Karpas-422 (cell line): ENCODE measurements at regions not wholly inside any gene's neighbourhood (a gene's known extent, or its start where the extent isn't known, plus 50 kb on each side); places are given as distances from the start of the nearest gene placed in this dataset.
"Not testable (repeated sequence)": the region's sequence is repeated elsewhere in the genome, so short reads cannot be mapped to it uniquely, and the experiment has no call there.

Experiments
- DNase-seq: peaks from one replicate; pipeline ENCODE4 v3.0.0-alpha.2; 2015
- H2AFZ ChIP-seq: fragments of 200-600 bp; sonication (generic); 2 replicates; pipeline ENCODE4 v1.6.1; 2014; ENCODE audit warnings: antibody characterized with exemption, low read length, mixed read lengths
- H3K27ac ChIP-seq: fragments of 200-600 bp; sonication (generic); 2 replicates; pipeline ENCODE4 v1.5.1; 2014; ENCODE audit warnings: mild to moderate bottlenecking, low read length, moderate library complexity
- H3K27me3 ChIP-seq: fragments of 200-600 bp; sonication (generic); 2 replicates; pipeline ENCODE4 v1.6.1; 2014; ENCODE audit warnings: low read length, mixed read lengths
- H3K36me3 ChIP-seq: fragments of 200-600 bp; sonication (generic); 2 replicates; pipeline ENCODE4 v1.6.1; 2014; ENCODE audit warnings: low read length, mixed read lengths; ENCODE audit not compliant: insufficient read depth
- H3K4me1 ChIP-seq: fragments of 200-600 bp; sonication (generic); 2 replicates; pipeline ENCODE4 v1.6.1; 2014; ENCODE audit warnings: mild to moderate bottlenecking, low read length, mixed read lengths
- H3K4me2 ChIP-seq: fragments of 200-600 bp; sonication (generic); 2 replicates; pipeline ENCODE4 v1.6.1; 2014; ENCODE audit warnings: low read length, low read depth, mild to moderate bottlenecking; ENCODE audit not compliant: poor library complexity, severe bottlenecking
- H3K4me3 ChIP-seq: fragments of 200-600 bp; sonication (generic); 2 replicates; pipeline ENCODE4 v1.5.1; 2014; ENCODE audit warnings: mild to moderate bottlenecking, antibody characterized with exemption, low read length, mixed read lengths
- H3K79me2 ChIP-seq: fragments of 200-600 bp; sonication (generic); 2 replicates; pipeline ENCODE4 v1.6.1; 2014; ENCODE audit warnings: mild to moderate bottlenecking, low read length, mixed read lengths
- H3K9ac ChIP-seq: fragments of 200-600 bp; sonication (generic); 2 replicates; pipeline ENCODE4 v1.6.0; 2014; ENCODE audit warnings: low read length
- H3K9me2 ChIP-seq: fragments of 200-600 bp; sonication (generic), shearing (Covaris generic); replicated peaks from 2 replicates; pipeline ENCODE4 v1.6.0; 2014; ENCODE audit warnings: mild to moderate bottlenecking, low read length, moderate library complexity; ENCODE audit not compliant: insufficient read depth
- H3K9me3 ChIP-seq: fragments of 300-700, 200-600 bp; sonication (generic); 2 replicates; pipeline ENCODE4 v1.6.1; 2014; ENCODE audit warnings: low read length, mixed read lengths
- H4K20me1 ChIP-seq: fragments of 200-600 bp; sonication (generic); 2 replicates; pipeline ENCODE4 v1.6.1; 2014; ENCODE audit warnings: mild to moderate bottlenecking, antibody characterized with exemption, low read length, low read depth; ENCODE audit not compliant: insufficient read depth

- no peak overlapping the region for H3K9ac ChIP-seq
- no peak overlapping the region for H2AFZ ChIP-seq
- no peaks in the 10 kb centered on the region for H3K79me2 ChIP-seq
- no peak overlapping the region for H3K4me2 ChIP-seq
- no peaks in the 10 kb centered on the region for H3K27me3 ChIP-seq
- no peak overlapping the region for H3K27ac ChIP-seq
- no peak for DNase-seq
- H3K36me3 ChIP-seq: no peaks in the 10 kb centered on the region
- H3K4me3 ChIP-seq: no peak overlapping the region
- no peaks in the 10 kb centered on the region for H3K9me2 ChIP-seq
- no peaks in the 10 kb centered on the region for H3K9me3 ChIP-seq
- H4K20me1 ChIP-seq: no peaks in the 10 kb centered on the region
- H3K4me1 ChIP-seq: no peaks in the 10 kb centered on the region
Measured at GRCh38 chr2:84175970-84176369, 283.1 kb downstream of the SUCLG1 start.

GRCh38 chr2:84175340-84175739 lies 283.7 kb downstream of the SUCLG1 start:
- H3K79me2 ChIP-seq: no peaks in the 10 kb centered on the region

GRCh38 chr2:84173041-84173440 lies 286.0 kb downstream of the SUCLG1 start:
- H3K9ac ChIP-seq: no peak overlapping the region
- H3K4me1 ChIP-seq: no peaks in the 10 kb centered on the region
- no peak overlapping the region for H3K4me2 ChIP-seq
- no peaks in the 10 kb centered on the region; the same call in 1 of the 2 replicates for H3K9me2 ChIP-seq
- H4K20me1 ChIP-seq: no peaks in the 10 kb centered on the region
- peaks cover 6% of the 10 kb centered on the region; the same call in 1 of the 2 replicates for H3K9me3 ChIP-seq
- no peaks in the 10 kb centered on the region for H3K27me3 ChIP-seq
- no peak overlapping the region for H3K27ac ChIP-seq
- H3K36me3 ChIP-seq: no peaks in the 10 kb centered on the region
- no peaks in the 10 kb centered on the region for H3K79me2 ChIP-seq
- no peak for DNase-seq
- H2AFZ ChIP-seq: no peak overlapping the region
- H3K4me3 ChIP-seq: no peak overlapping the region

More at GRCh38 chr2:84175340-84175739, 283.7 kb downstream of the SUCLG1 start:
- Histone ChIP-seq H3K4me2 (no peak overlapping the region), H3K27ac (no peak overlapping the region), H4K20me1 (no peaks in the 10 kb centered on the region), H3K9me3 (peaks cover 3% of the 10 kb centered on the region; the same call in 1 of the 2 replicates), H3K9me2 (no peaks in the 10 kb centered on the region; the same call in 1 of the 2 replicates), H3K9ac (no peak overlapping the region), H2AFZ (no peak overlapping the region), H3K27me3 (no peaks in the 10 kb centered on the region), H3K36me3 (no peaks in the 10 kb centered on the region), H3K4me3 (no peak overlapping the region), H3K4me1 (no peaks in the 10 kb centered on the region)
- no peak for DNase-seq

GRCh38 chr2:84170979-84171378 lies 288.1 kb downstream of the SUCLG1 start:
- Histone ChIP-seq H3K4me3 (no peak overlapping the region), H4K20me1 (no peaks in the 10 kb centered on the region), H3K27ac (no peak overlapping the region), H3K9me3 (peaks cover 6% of the 10 kb centered on the region; the same call in 1 of the 2 replicates), H3K36me3 (no peaks in the 10 kb centered on the region), H3K27me3 (no peaks in the 10 kb centered on the region), H3K4me2 (no peak overlapping the region), H2AFZ (no peak overlapping the region), H3K4me1 (no peaks in the 10 kb centered on the region), H3K79me2 (no peaks in the 10 kb centered on the region), H3K9ac (no peak overlapping the region), H3K9me2 (no peaks in the 10 kb centered on the region; the same call in 1 of the 2 replicates)
- no peak for DNase-seq

- H3K9me3 ChIP-seq: peaks cover 6% of the 10 kb centered on the region; the same call in 1 of the 2 replicates
- H3K9ac ChIP-seq: no peak overlapping the region
- H3K4me1 ChIP-seq: no peaks in the 10 kb centered on the region
- no peak overlapping the region for H3K4me3 ChIP-seq
- H3K36me3 ChIP-seq: no peaks in the 10 kb centered on the region
- no peaks in the 10 kb centered on the region for H4K20me1 ChIP-seq
- H3K4me2 ChIP-seq: no peak overlapping the region
- H3K79me2 ChIP-seq: no peaks in the 10 kb centered on the region
- DNase-seq: no peak
- no peak overlapping the region for H2AFZ ChIP-seq
- no peaks in the 10 kb centered on the region for H3K27me3 ChIP-seq
- no peak overlapping the region for H3K27ac ChIP-seq
- no peaks in the 10 kb centered on the region; the same call in 1 of the 2 replicates for H3K9me2 ChIP-seq
Measured at GRCh38 chr2:84169871-84170270, 289.2 kb downstream of the SUCLG1 start.

GRCh38 chr2:84168552-84168951 lies 290.5 kb downstream of the SUCLG1 start:
- not testable (repeated sequence) for H3K27ac ChIP-seq, H3K27me3 ChIP-seq, H3K9me2 ChIP-seq, H3K36me3 ChIP-seq, H3K9me3 ChIP-seq, H3K4me1 ChIP-seq, H3K4me3 ChIP-seq, H3K4me2 ChIP-seq, H3K9ac ChIP-seq, DNase-seq, H3K79me2 ChIP-seq, H4K20me1 ChIP-seq, H2AFZ ChIP-seq

GRCh38 chr2:84165256-84165655 lies 293.8 kb downstream of the SUCLG1 start:
- H3K9me2 ChIP-seq: no peaks in the 10 kb centered on the region; the same call in 1 of the 2 replicates
- no peaks in the 10 kb centered on the region for H3K79me2 ChIP-seq
- no peaks in the 10 kb centered on the region for H3K36me3 ChIP-seq
- no peak overlapping the region for H3K9ac ChIP-seq
- DNase-seq: no peak
- peaks cover 2% of the 10 kb centered on the region; the same call in 1 of the 2 replicates for H3K9me3 ChIP-seq
- no peak overlapping the region for H3K4me2 ChIP-seq
- H3K27me3 ChIP-seq: no peaks in the 10 kb centered on the region
- no peaks in the 10 kb centered on the region for H4K20me1 ChIP-seq
- H2AFZ ChIP-seq: no peak overlapping the region
- no peaks in the 10 kb centered on the region for H3K4me1 ChIP-seq
- no peak overlapping the region for H3K4me3 ChIP-seq
- no peak overlapping the region for H3K27ac ChIP-seq

- no peaks in the 10 kb centered on the region for H3K27me3 ChIP-seq
- H3K9me3 ChIP-seq: no peaks in the 10 kb centered on the region
- H3K79me2 ChIP-seq: no peaks in the 10 kb centered on the region
- no peak overlapping the region for H3K4me2 ChIP-seq
- no peak overlapping the region for H3K9ac ChIP-seq
- no peak overlapping the region for H2AFZ ChIP-seq
- H3K36me3 ChIP-seq: no peaks in the 10 kb centered on the region
- no peaks in the 10 kb centered on the region for H3K4me1 ChIP-seq
- H3K4me3 ChIP-seq: no peak overlapping the region
- H3K27ac ChIP-seq: no peak overlapping the region
- H4K20me1 ChIP-seq: no peaks in the 10 kb centered on the region
- no peak for DNase-seq
- H3K9me2 ChIP-seq: peaks cover 5% of the 10 kb centered on the region; the same call in 1 of the 2 replicates
Measured at GRCh38 chr2:84160453-84160852, 298.6 kb downstream of the SUCLG1 start.

- Histone ChIP-seq H3K36me3 (no peaks in the 10 kb centered on the region), H3K9ac (no peak overlapping the region), H3K27me3 (no peaks in the 10 kb centered on the region), H2AFZ (no peak overlapping the region), H3K4me3 (no peak overlapping the region), H3K9me2 (peaks cover 5% of the 10 kb centered on the region; the same call in 1 of the 2 replicates), H3K4me2 (no peak overlapping the region), H3K9me3 (no peaks in the 10 kb centered on the region), H3K79me2 (no peaks in the 10 kb centered on the region), H3K4me1 (no peaks in the 10 kb centered on the region), H3K27ac (no peak overlapping the region), H4K20me1 (no peaks in the 10 kb centered on the region)
- no peak for DNase-seq
Measured at GRCh38 chr2:84158605-84159004, 300.5 kb downstream of the SUCLG1 start.
